ENCODE measurements at regions not wholly inside any gene's neighbourhood (a gene's known extent, or its start where the extent isn't known, plus 50 kb on each side); places are given as distances from the start of the nearest gene placed in this dataset.

GRCh38 chr2:76378140-76378539, 667.4 kb upstream of the GCFC2 start:
- no peak for TF ChIP-seq CTCF (IDR thresholded peaks at IDR 0.05)
- no peak for TF ChIP-seq POLR2A (IDR thresholded peaks at IDR 0.05)
